Suprapubic skin (tissue), 4 donors: ENCODE measurements at regions not wholly inside any gene's neighbourhood (a gene's known extent, or its start where the extent isn't known, plus 50 kb on each side); places are given as distances from the start of the nearest gene placed in this dataset.

Experiments
- DNase-seq, 2 donors: peaks; one replicate each; pipeline ENCODE4 v3.0.0-alpha.2; 2019; ENCODE audit warnings: low spot score in 2 of 2
- H3K27ac ChIP-seq: fragments of 200-600 bp; sonication (generic); one replicate; pipeline ENCODE4 v1.5.1; 2019
- H3K27me3 ChIP-seq: fragments of 200-600 bp; sonication (generic); one replicate; pipeline ENCODE4 v1.5.1; 2019
- H3K36me3 ChIP-seq: fragments of 200-600 bp; sonication (generic); one replicate; pipeline ENCODE4 v1.5.1; 2019
- H3K4me1 ChIP-seq: fragments of 200-600 bp; sonication (generic); one replicate; pipeline ENCODE4 v1.5.1; 2019
- H3K4me3 ChIP-seq: fragments of 200-600 bp; sonication (generic); one replicate; pipeline ENCODE4 v1.5.1; 2019; ENCODE audit warnings: mild to moderate bottlenecking
- H3K9me3 ChIP-seq: fragments of 200-600 bp; sonication (generic); one replicate; pipeline ENCODE4 v1.5.1; 2019
- CTCF ChIP-seq, 2 donors: fragments of 200-600 bp in 1 of 2; fragments of 450-650 bp in 1 of 2; sonication (generic) in 1 of 2; IDR thresholded peaks; one replicate each; pipeline ENCODE4 v1.5.1; 2016 to 2019; ENCODE audit warnings: antibody characterized with exemption in 2 of 2, mild to moderate bottlenecking in 1 of 2, moderate library complexity in 1 of 2
- EP300 ChIP-seq: sonication (generic); formaldehyde crosslinking; IDR thresholded peaks from one replicate; pipeline ENCODE4 v1.6.1; 2017; ENCODE audit warnings: antibody characterized with exemption
- POLR2A ChIP-seq, 2 donors: fragments of 450-650 bp; IDR thresholded peaks; one replicate each; pipeline ENCODE4 v1.6.1; 2017; ENCODE audit warnings: antibody characterized with exemption in 2 of 2, mild to moderate bottlenecking in 2 of 2, moderate library complexity in 2 of 2
- POLR2AphosphoS5 ChIP-seq, 3 donors: sonication (generic); formaldehyde crosslinking; IDR thresholded peaks; one replicate each; pipeline ENCODE4 v1.6.1; 2017; ENCODE audit warnings: antibody characterized with exemption in 3 of 3
- WGBS: methylation state at CpG from one replicate; pipeline ENCODE4 v1.1.5; 2018; 5-methylcytosine and 5-hydroxymethylcytosine counted together

GRCh38 chr17:14014657-14015056 is 54.6 kb upstream of the COX10 start:
- Histone ChIP-seq H3K27me3 (no peaks in the 10 kb centered on the region), H3K9me3 (no peaks in the 10 kb centered on the region), H3K27ac (no peak overlapping the region), H3K4me3 (no peak overlapping the region), H3K36me3 (no peaks in the 10 kb centered on the region), H3K4me1 (peaks cover 15% of the 10 kb centered on the region)
- DNase-seq = no peak
- TF ChIP-seq POLR2A (IDR thresholded peaks at IDR 0.05) (no peak), EP300 (no peak), CTCF (IDR thresholded peaks at IDR 0.05) (no peak), POLR2AphosphoS5 (IDR thresholded peaks at IDR 0.05) (no peak)
- WGBS = 36% methylated on average over 7 of the region's 7 CpGs

DNA sequence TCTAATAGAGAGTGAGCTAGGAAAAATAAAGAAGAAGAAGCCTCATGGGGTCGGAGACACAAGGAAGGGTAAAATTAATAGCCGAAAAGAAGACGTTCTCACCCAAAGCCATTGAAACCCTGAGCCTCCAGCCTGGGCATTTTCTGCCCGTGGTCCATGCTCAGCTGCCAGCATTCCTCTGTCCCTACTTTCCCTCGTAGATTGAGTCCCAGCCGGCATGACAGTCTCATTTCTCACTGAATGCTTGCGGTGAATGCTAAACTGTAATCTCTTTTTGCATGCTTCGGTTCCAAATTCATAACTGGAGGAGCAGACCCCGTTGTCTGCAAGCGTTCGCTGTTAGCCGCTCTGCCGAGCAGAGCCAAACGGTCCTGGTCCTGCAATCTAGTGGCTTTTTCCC is 54.0 kb upstream of the COX10 start:
- H3K36me3 ChIP-seq = no peaks in the 10 kb centered on the region
- 67% methylated on average over 14 of the region's 14 CpGs for WGBS
- H3K4me1 ChIP-seq = peaks cover 15% of the 10 kb centered on the region
- no peaks in the 10 kb centered on the region for H3K9me3 ChIP-seq
- H3K4me3 ChIP-seq = no peak overlapping the region
- no peak for TF ChIP-seq POLR2AphosphoS5 (IDR thresholded peaks at IDR 0.05)
- TF ChIP-seq POLR2A (IDR thresholded peaks at IDR 0.05) = no peak
- no peak for TF ChIP-seq EP300
- no peak for TF ChIP-seq CTCF (IDR thresholded peaks at IDR 0.05)
- no peaks in the 10 kb centered on the region for H3K27me3 ChIP-seq
- no peak for DNase-seq
- no peak overlapping the region for H3K27ac ChIP-seq

DNA sequence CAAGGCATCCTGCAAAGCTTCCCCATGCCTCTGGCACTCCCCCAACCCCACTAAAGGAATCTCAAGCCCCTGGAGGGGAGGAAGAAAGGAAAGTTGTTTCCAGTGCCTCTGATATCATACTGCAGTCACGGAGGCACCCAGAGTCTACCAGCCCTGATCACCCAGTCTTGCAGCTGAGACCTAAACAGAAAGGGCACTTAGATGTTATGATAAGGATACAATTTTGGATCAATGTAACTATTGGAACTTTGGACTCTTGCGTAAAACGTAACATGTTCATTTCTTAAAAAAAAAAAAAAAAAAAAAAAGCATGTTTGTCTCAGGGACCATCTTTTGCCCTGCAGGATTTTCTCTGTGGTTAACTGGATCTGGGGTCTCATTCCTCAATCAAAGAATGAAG is 52.4 kb upstream of the COX10 start:
- TF ChIP-seq POLR2A (IDR thresholded peaks at IDR 0.05) (no peak), CTCF (IDR thresholded peaks at IDR 0.05) (no peak), EP300 (no peak), POLR2AphosphoS5 (IDR thresholded peaks at IDR 0.05) (no peak)
- Histone ChIP-seq H3K9me3 (no peaks in the 10 kb centered on the region), H3K36me3 (no peaks in the 10 kb centered on the region), H3K4me1 (peaks cover 9% of the 10 kb centered on the region), H3K27ac (no peak overlapping the region), H3K4me3 (no peak overlapping the region), H3K27me3 (no peaks in the 10 kb centered on the region)
- no peak for DNase-seq
- 88% methylated on average over 3 of the region's 3 CpGs for WGBS

DNA sequence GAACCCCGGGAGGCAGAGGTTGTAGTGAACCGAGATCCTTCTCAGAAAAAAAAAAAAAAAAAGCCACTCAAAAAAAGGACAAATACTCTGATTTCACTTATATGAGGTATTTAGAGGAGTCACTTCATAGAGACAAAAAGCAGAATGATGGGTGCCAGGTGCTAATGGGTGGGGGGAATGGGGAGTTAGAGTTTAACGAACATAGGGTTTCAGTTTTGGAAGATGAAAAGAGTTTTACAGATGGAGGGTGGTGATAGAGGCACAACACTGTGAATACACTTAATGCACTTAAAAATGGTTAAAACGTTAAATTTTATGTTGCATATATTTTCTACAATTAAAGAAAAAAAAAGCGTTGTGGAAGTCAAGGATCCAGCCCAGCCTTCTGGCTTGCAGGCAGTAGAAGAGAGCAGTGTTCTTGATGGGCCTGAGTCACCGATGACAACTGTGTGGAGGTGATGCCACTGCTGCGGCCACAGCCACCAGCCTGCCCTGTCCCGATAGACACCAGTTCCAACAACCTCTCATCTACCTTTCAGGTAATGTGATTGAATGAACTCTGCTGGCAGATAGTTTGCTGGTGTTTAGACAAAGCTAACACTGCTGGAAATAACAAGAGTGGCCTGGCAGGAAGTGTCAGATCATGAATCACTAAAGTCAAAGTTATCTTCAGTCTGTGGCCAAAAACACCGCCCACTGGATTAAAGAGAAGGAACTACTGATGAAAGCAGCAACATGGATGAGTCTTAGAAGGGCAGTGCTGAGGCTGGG is 49.9 kb upstream of the COX10 start:
- H3K27ac ChIP-seq = no peak overlapping the region
- no peak for DNase-seq
- no peaks in the 10 kb centered on the region for H3K27me3 ChIP-seq
- peaks cover 4% of the 10 kb centered on the region for H3K4me1 ChIP-seq
- H3K4me3 ChIP-seq = no peak overlapping the region
- TF ChIP-seq EP300 = no peak
- TF ChIP-seq POLR2A (IDR thresholded peaks at IDR 0.05) = no peak
- no peak for TF ChIP-seq CTCF (IDR thresholded peaks at IDR 0.05)
- no peak for TF ChIP-seq POLR2AphosphoS5 (IDR thresholded peaks at IDR 0.05)
- no peaks in the 10 kb centered on the region for H3K36me3 ChIP-seq
- WGBS = 50% methylated on average over 9 of the region's 9 CpGs
- H3K9me3 ChIP-seq = no peaks in the 10 kb centered on the region
